ENCODE measurements at regions not wholly inside any gene's neighbourhood (a gene's known extent, or its start where the extent isn't known, plus 50 kb on each side); places are given as distances from the start of the nearest gene placed in this dataset.
"Not testable (repeated sequence)": the region's sequence is repeated elsewhere in the genome, so short reads cannot be mapped to it uniquely, and the experiment has no call there.

GRCh38 chr1:163477276-163477830 lies 155.6 kb downstream of the NUF2 start:
- Histone ChIP-seq H2AFZ (ENCODE audit: low read depth, low read length) (no peak overlapping the region), H3K9ac (ENCODE audit: low read length) (no peak overlapping the region), H4K20me1 (ENCODE audit: insufficient read depth, low read length) (no peaks in the 10 kb centered on the region), H3K4me2 (ENCODE audit: low read length) (no peak overlapping the region), H3K4me3 (ENCODE audit: insufficient read depth, low read depth, low read length) (no peak overlapping the region), H3K4me1 (ENCODE audit: insufficient read depth, low read length) (no peaks in the 10 kb centered on the region), H3K9me3 (ENCODE audit: insufficient read depth, low read depth, low read length) (no peaks in the 10 kb centered on the region), H3K27ac (ENCODE audit: low read depth, low read length) (no peak overlapping the region), H3K27me3 (ENCODE audit: insufficient read depth, low read length) (no peaks in the 10 kb centered on the region), H3K79me2 (ENCODE audit: insufficient read depth, low read length) (no peaks in the 10 kb centered on the region), H3K36me3 (ENCODE audit: insufficient read depth, low read length) (no peaks in the 10 kb centered on the region)
- Mint-ChIP-seq H3K27me3 (ENCODE audit: low read depth, unreplicated experiment) (no peaks in the 10 kb centered on the region), H3K9me3 (ENCODE audit: unreplicated experiment) (peaks cover 9% of the 10 kb centered on the region), H3K4me3 (ENCODE audit: unreplicated experiment) (no peak overlapping the region), H3K4me1 (ENCODE audit: low read depth, unreplicated experiment) (no peaks in the 10 kb centered on the region), H3K36me3 (ENCODE audit: low read depth, unreplicated experiment) (no peaks in the 10 kb centered on the region), H3K27ac (ENCODE audit: unreplicated experiment) (no peak overlapping the region)
- no peak for FAIRE-seq
- TF ChIP-seq CTCF (IDR thresholded peaks at IDR 0.05; ENCODE audit: insufficient read depth, low read depth, low read length) (no peak), EZH2 (IDR thresholded peaks at IDR 0.05; ENCODE audit: insufficient read depth, low read length) (no peak)
- DNase-seq (ENCODE audit: low read depth): no peak

DNA sequence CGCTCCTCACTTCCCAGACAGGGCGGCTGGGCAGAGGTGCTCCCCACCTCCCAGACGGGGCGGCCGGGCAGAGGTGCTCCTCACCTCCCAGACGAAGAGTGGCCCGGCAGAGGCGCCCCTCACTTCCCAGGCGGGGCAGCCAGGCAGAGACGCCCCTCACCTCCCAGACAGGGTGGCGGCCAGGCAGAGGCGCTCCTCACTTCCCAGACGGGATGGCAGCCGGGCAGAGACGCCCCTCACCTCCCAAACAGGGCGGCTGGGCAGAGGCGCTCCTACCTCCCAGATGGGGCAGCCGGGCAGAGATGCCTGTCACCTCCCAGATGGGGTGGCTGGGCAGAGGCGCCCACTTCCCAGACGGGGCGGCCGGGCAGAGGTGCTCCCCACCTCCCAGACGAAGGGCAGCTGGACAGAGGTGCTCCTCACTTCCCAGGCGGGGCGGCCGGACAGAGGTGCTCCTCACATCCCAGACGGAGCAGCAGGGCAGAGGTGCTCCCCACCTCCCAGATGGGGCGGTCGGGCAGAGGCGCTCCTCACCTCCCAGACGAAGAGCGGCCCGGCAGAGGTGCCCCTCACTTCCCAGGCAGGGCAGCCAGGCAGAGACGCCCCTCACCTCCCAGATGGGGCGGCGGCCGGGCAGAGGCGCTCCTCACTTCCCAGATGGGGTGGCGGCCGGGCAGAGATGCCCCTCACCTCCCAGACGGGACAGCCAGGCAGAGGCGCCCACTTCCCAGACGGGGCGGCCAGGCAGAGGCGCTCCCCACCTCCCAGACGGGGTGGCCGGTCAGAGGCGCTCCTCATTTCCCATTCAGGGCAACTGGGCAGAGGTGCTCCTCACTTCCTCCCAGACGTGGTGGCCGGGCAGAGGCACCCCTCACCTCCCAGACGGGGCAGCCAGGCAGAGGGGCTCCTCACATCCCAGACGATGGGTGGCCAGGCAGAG lies 176.9 kb downstream of the NUF2 start:
- H3K4me2 ChIP-seq (ENCODE audit: low read length); FAIRE-seq; H3K27me3 Mint-ChIP-seq (ENCODE audit: low read depth, unreplicated experiment); H3K4me1 ChIP-seq (ENCODE audit: insufficient read depth, low read length); H3K27me3 ChIP-seq (ENCODE audit: insufficient read depth, low read length); H3K27ac Mint-ChIP-seq (ENCODE audit: unreplicated experiment); H3K4me1 Mint-ChIP-seq (ENCODE audit: low read depth, unreplicated experiment); H3K9me3 ChIP-seq (ENCODE audit: insufficient read depth, low read depth, low read length); DNase-seq (ENCODE audit: low read depth); H3K36me3 Mint-ChIP-seq (ENCODE audit: low read depth, unreplicated experiment); H3K27ac ChIP-seq (ENCODE audit: low read depth, low read length); H2AFZ ChIP-seq (ENCODE audit: low read depth, low read length); H3K9ac ChIP-seq (ENCODE audit: low read length); H3K4me3 ChIP-seq (ENCODE audit: insufficient read depth, low read depth, low read length); H3K4me3 Mint-ChIP-seq (ENCODE audit: unreplicated experiment); H3K79me2 ChIP-seq (ENCODE audit: insufficient read depth, low read length); H4K20me1 ChIP-seq (ENCODE audit: insufficient read depth, low read length); H3K9me3 Mint-ChIP-seq (ENCODE audit: unreplicated experiment); H3K36me3 ChIP-seq (ENCODE audit: insufficient read depth, low read length): not testable (repeated sequence)

DNA sequence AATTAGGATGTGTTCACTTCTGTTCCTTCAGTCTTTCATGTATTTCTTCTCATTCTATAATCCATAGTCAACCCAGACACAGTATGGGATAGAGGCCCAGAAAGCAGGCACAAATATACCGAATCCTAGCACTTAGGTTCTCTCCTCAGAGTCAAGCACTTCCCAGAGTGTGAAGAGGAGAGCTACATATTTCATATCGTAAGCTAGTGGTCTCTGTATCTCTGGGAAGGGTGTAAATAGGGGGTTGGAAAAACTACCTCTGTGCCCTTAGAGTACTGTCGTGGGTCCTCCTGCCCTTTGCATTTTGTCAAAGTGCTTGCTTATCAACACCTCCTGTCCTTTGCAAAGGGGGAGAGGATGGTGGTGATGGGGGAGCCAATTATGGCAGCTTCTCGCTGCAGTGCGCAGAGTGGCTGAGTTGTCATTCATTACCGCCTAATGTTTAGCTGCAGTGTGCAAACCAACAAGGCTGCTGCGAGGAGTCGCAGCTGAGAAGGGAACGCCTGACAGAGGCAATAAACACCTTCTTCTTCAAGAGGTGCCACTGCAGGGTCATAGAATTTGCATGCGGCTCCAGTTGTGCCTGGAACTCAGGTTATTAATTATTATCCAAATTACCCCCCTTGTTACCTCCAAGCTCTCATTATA lies 182.7 kb downstream of the NUF2 start:
- Histone ChIP-seq H3K4me2 (ENCODE audit: low read length) (no peak overlapping the region), H4K20me1 (ENCODE audit: insufficient read depth, low read length) (no peaks in the 10 kb centered on the region), H3K9me3 (ENCODE audit: insufficient read depth, low read depth, low read length) (no peaks in the 10 kb centered on the region), H2AFZ (ENCODE audit: low read depth, low read length) (no peak overlapping the region), H3K27ac (ENCODE audit: low read depth, low read length) (no peak overlapping the region), H3K79me2 (ENCODE audit: insufficient read depth, low read length) (no peaks in the 10 kb centered on the region), H3K4me3 (ENCODE audit: insufficient read depth, low read depth, low read length) (no peak overlapping the region), H3K27me3 (ENCODE audit: insufficient read depth, low read length) (no peaks in the 10 kb centered on the region), H3K9ac (ENCODE audit: low read length) (no peak overlapping the region), H3K4me1 (ENCODE audit: insufficient read depth, low read length) (no peaks in the 10 kb centered on the region), H3K36me3 (ENCODE audit: insufficient read depth, low read length) (no peaks in the 10 kb centered on the region)
- H3K27ac Mint-ChIP-seq (ENCODE audit: unreplicated experiment): no peak overlapping the region
- H3K36me3 Mint-ChIP-seq (ENCODE audit: low read depth, unreplicated experiment): no peaks in the 10 kb centered on the region
- H3K9me3 Mint-ChIP-seq (ENCODE audit: unreplicated experiment): no peaks in the 10 kb centered on the region
- no peak for FAIRE-seq
- no peak for DNase-seq (ENCODE audit: low read depth)
- H3K27me3 Mint-ChIP-seq (ENCODE audit: low read depth, unreplicated experiment): no peaks in the 10 kb centered on the region
- no peak overlapping the region for H3K4me3 Mint-ChIP-seq (ENCODE audit: unreplicated experiment)
- no peaks in the 10 kb centered on the region for H3K4me1 Mint-ChIP-seq (ENCODE audit: low read depth, unreplicated experiment)
- TF ChIP-seq CTCF (IDR thresholded peaks at IDR 0.05; ENCODE audit: insufficient read depth, low read depth, low read length) (no peak), EZH2 (IDR thresholded peaks at IDR 0.05; ENCODE audit: insufficient read depth, low read length) (no peak)

All from astrocyte (in vitro differentiated cells and primary cell).